ENCODE measurements at regions not wholly inside any gene's neighbourhood (a gene's known extent, or its start where the extent isn't known, plus 50 kb on each side); places are given as distances from the start of the nearest gene placed in this dataset.
"Not testable (repeated sequence)": the region's sequence is repeated elsewhere in the genome, so short reads cannot be mapped to it uniquely, and the experiment has no call there.

- Histone ChIP-seq H3K36me3 (no peaks in the 10 kb centered on the region), H3K4me1 (no peaks in the 10 kb centered on the region), H3K4me3 (replicated peaks in 1 of 3) (no peak overlapping the region), H3K9me3 (no peaks in the 10 kb centered on the region), H3K27ac (no peak overlapping the region), H3K27me3 (no peaks in the 10 kb centered on the region)
- WGBS, 2 donors, result 86 to 89% methylated on average over 5 to 6 of the region's 7 CpGs
- no peak for TF ChIP-seq CTCF (IDR thresholded peaks at IDR 0.05)
- no peak for TF ChIP-seq POLR2A (IDR thresholded peaks at IDR 0.05)
- no peak for DNase-seq
- intact Hi-C loops (cut with DNase I), result no loop called here
These were observed 67.5 kb upstream of the IRX2 start for GRCh38 chr5:2818936-2819335.

DNA sequence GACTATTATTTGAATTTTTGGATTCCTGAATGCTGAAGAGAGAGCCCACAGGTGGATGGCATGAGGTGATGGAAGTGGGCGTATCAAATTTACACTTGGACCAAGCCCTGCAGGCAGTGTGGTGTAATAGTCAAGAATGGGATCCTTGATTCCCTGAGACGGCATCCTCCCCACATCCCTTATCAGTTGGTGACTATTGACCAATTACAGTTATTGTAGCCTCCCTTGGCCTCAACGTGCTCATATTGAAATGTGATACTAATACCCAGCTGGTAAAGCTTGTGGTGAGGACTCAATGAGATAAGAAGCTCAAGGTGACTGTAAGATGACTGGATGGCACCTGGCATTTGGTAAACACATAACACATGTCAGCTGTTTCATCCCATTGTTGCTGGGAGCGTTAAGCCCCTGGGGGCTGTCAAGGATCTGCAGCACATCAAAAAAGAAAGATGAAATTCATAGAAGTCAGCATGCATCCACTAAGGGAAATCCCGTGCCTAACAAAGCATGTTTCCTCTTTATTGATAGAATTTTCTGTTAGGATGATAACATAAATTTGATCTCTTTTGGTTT is 65.6 kb upstream of the IRX2 start:
- no peaks in the 10 kb centered on the region for H3K9me3 ChIP-seq
- H3K27me3 ChIP-seq, result no peaks in the 10 kb centered on the region
- no peak for DNase-seq
- H3K36me3 ChIP-seq, result no peaks in the 10 kb centered on the region
- no peaks in the 10 kb centered on the region for H3K4me1 ChIP-seq
- intact Hi-C loops (cut with DNase I), result no loop called here
- no peak overlapping the region for H3K27ac ChIP-seq
- TF ChIP-seq CTCF (IDR thresholded peaks at IDR 0.05), result no peak
- no peak for TF ChIP-seq POLR2A (IDR thresholded peaks at IDR 0.05)
- no peak overlapping the region for H3K4me3 ChIP-seq (replicated peaks in 1 of 3)
- WGBS, 2 donors, result 76 to 80% methylated on average over 5 of the region's 5 CpGs

GRCh38 chr5:2813678-2814077 is 62.2 kb upstream of the IRX2 start:
- intact Hi-C loops (cut with DNase I), result no loop called here
- DNase-seq, result no peak
- H3K36me3 ChIP-seq, result no peaks in the 10 kb centered on the region
- no peaks in the 10 kb centered on the region for H3K9me3 ChIP-seq
- no peaks in the 10 kb centered on the region for H3K4me1 ChIP-seq
- TF ChIP-seq POLR2A (IDR thresholded peaks at IDR 0.05), result no peak
- TF ChIP-seq CTCF (IDR thresholded peaks at IDR 0.05), result no peak
- H3K4me3 ChIP-seq (replicated peaks in 1 of 3), result no peak overlapping the region
- no peak overlapping the region for H3K27ac ChIP-seq
- no peaks in the 10 kb centered on the region for H3K27me3 ChIP-seq
- 69 to 76% methylated on average over 9 of the region's 9 CpGs for WGBS, 2 donors

- intact Hi-C loops (cut with DNase I), result no loop called here
- no peak for DNase-seq
- Histone ChIP-seq H3K27ac (no peak overlapping the region), H3K27me3 (no peaks in the 10 kb centered on the region), H3K9me3 (no peaks in the 10 kb centered on the region), H3K4me1 (no peaks in the 10 kb centered on the region), H3K4me3 (replicated peaks in 1 of 3) (no peak overlapping the region), H3K36me3 (no peaks in the 10 kb centered on the region)
- WGBS, 2 donors, result 71 to 73% methylated on average over 3 of the region's 3 CpGs
- TF ChIP-seq CTCF (IDR thresholded peaks at IDR 0.05) (no peak), POLR2A (IDR thresholded peaks at IDR 0.05) (no peak)
These were observed 59.2 kb upstream of the IRX2 start for GRCh38 chr5:2810644-2811043.

DNA sequence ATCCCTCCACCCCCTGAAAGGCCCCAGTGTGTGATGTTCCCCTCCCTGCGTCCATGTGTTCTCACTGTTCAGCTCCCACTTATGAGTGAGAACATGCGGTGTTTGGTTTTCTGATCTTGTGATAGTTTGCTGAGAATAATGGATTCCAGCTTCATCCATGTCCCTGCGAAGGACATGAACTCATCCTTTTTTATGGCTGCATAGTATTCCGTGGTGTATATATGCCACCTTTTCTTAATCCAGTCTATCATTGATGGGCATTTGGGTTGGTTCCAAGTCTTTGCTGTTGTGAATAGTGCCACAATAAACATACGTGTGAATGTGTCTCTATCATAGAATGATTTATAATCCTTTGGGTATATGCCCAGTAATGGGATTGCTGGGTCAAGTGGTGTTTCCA is 55.8 kb upstream of the IRX2 start:
- intact Hi-C loops (cut with DNase I); H3K27ac ChIP-seq; H3K9me3 ChIP-seq; H3K27me3 ChIP-seq; H3K4me1 ChIP-seq; H3K4me3 ChIP-seq (replicated peaks in 1 of 3); DNase-seq; H3K36me3 ChIP-seq: not testable (repeated sequence)
- 73 to 75% methylated on average over 5 of the region's 5 CpGs for WGBS, 2 donors

GRCh38 chr5:2806176-2806575 is 54.7 kb upstream of the IRX2 start:
- no peak overlapping the region for H3K27ac ChIP-seq
- 74 to 85% methylated on average over 10 to 11 of the region's 12 CpGs for WGBS, 2 donors
- H3K4me1 ChIP-seq, result no peaks in the 10 kb centered on the region
- no peaks in the 10 kb centered on the region for H3K27me3 ChIP-seq
- intact Hi-C loops (cut with DNase I), result no loop called here
- no peak for DNase-seq
- H3K9me3 ChIP-seq, result no peaks in the 10 kb centered on the region
- H3K4me3 ChIP-seq (replicated peaks in 1 of 3), result no peak overlapping the region
- no peak for TF ChIP-seq CTCF (IDR thresholded peaks at IDR 0.05)
- TF ChIP-seq POLR2A (IDR thresholded peaks at IDR 0.05), result no peak
- H3K36me3 ChIP-seq, result no peaks in the 10 kb centered on the region

Measured in thyroid gland (tissue), 4 donors.